WTC11 (cell line): ENCODE measurements at regions not wholly inside any gene's neighbourhood (a gene's known extent, or its start where the extent isn't known, plus 50 kb on each side); places are given as distances from the start of the nearest gene placed in this dataset.

Experiments
- ATAC-seq: fragments of 200-7000 bp; cut with Tn5 transposase; 2 replicates; pipeline ENCODE4 v1.10.0; 2021; ENCODE audit warnings: mild to moderate bottlenecking, moderate library complexity
- CTCF ChIA-PET: fragments of 300-600 bp; sonication (Branson Sonifier 250); formaldehyde crosslinking; loops from one replicate; lab custom pipeline; 2021; ENCODE audit warnings: antibody characterized with exemption; lab: Charles Lee
- POLR2A ChIA-PET: fragments of 350-600 bp; sonication (Branson Sonifier 250); formaldehyde crosslinking; loops from one replicate; lab custom pipeline; 2021; ENCODE audit warnings: antibody characterized with exemption; lab: Charles Lee
- DNase-seq: peaks from one replicate; pipeline ENCODE4 v3.0.0; 2021; ENCODE audit warnings: low spot score
- H3K27ac Mint-ChIP-seq: 2 replicates; pipeline ENCODE4 v1.8.0; 2021; ENCODE audit warnings: mixed read lengths
- H3K27me3 Mint-ChIP-seq: 2 replicates; pipeline ENCODE4 v1.8.0; 2021; ENCODE audit warnings: low read depth, mild to moderate bottlenecking, moderate library complexity, mixed read lengths
- H3K36me3 Mint-ChIP-seq: 2 replicates; pipeline ENCODE4 v1.8.0; 2021; ENCODE audit warnings: mixed read lengths
- H3K4me1 Mint-ChIP-seq: 2 replicates; pipeline ENCODE4 v1.8.0; 2022; ENCODE audit warnings: mixed read lengths
- H3K4me3 Mint-ChIP-seq: 2 replicates; pipeline ENCODE4 v1.8.0; 2021; ENCODE audit warnings: mild to moderate bottlenecking, moderate library complexity, mixed read lengths
- H3K9me3 Mint-ChIP-seq: 2 replicates; pipeline ENCODE4 v1.8.0; 2021; ENCODE audit warnings: mixed read lengths
- ATF1 ChIP-seq: sonication (generic); formaldehyde crosslinking; IDR thresholded peaks from 2 replicates; pipeline ENCODE4 v1.8.1; 2023; ENCODE audit warnings: mild to moderate bottlenecking, moderate library complexity, missing genetic modification reagents
- ATF2 ChIP-seq: sonication (generic); formaldehyde crosslinking; IDR thresholded peaks from 2 replicates; pipeline ENCODE4 v1.8.1; 2022; ENCODE audit warnings: low read depth, missing genetic modification reagents, borderline replicate concordance
- ATF6 ChIP-seq: sonication (generic); formaldehyde crosslinking; IDR thresholded peaks from 2 replicates; pipeline ENCODE4 v1.8.1; 2023; ENCODE audit warnings: mild to moderate bottlenecking, missing genetic modification reagents
- ELF4 ChIP-seq: sonication (generic); formaldehyde crosslinking; IDR thresholded peaks from 2 replicates; pipeline ENCODE4 v1.8.1; 2022; ENCODE audit warnings: low read depth, mild to moderate bottlenecking, moderate library complexity, missing genetic modification reagents
- FOXJ3 ChIP-seq: sonication (generic); formaldehyde crosslinking; IDR thresholded peaks from 2 replicates; pipeline ENCODE4 v1.9.0; 2021; ENCODE audit warnings: missing genetic modification reagents, mild to moderate bottlenecking, borderline replicate concordance
- FOXK1 ChIP-seq: sonication (generic); formaldehyde crosslinking; IDR thresholded peaks from 2 replicates; pipeline ENCODE4 v1.8.0; 2022; ENCODE audit warnings: mild to moderate bottlenecking, moderate library complexity, missing genetic modification reagents
- FOXP1 ChIP-seq: sonication (generic); formaldehyde crosslinking; IDR thresholded peaks from 2 replicates; pipeline ENCODE4 v1.8.0; 2022; ENCODE audit warnings: missing genetic modification reagents, mild to moderate bottlenecking, moderate library complexity, borderline replicate concordance
- FOXP4 ChIP-seq: sonication (generic); formaldehyde crosslinking; IDR thresholded peaks from 2 replicates; pipeline ENCODE4 v1.8.0; 2022; ENCODE audit warnings: mild to moderate bottlenecking, missing genetic modification reagents
- GRHL2 ChIP-seq: fragments of 250-450 bp; sonication (Bioruptor Pico); IDR thresholded peaks from 2 replicates; pipeline ENCODE4 v1.8.0; 2022; ENCODE audit warnings: mild to moderate bottlenecking, moderate library complexity; ENCODE audit not compliant: insufficient replicate concordance, severe bottlenecking
- KAT7 ChIP-seq: sonication (generic); formaldehyde crosslinking; IDR thresholded peaks from 2 replicates; pipeline ENCODE4 v1.8.1; 2023; ENCODE audit warnings: missing genetic modification reagents, mild to moderate bottlenecking, borderline replicate concordance
- PRRX2 ChIP-seq: fragments of 250-450 bp; sonication (Bioruptor Pico); IDR thresholded peaks from 2 replicates; pipeline ENCODE4 v1.8.0; 2021; ENCODE audit warnings: mild to moderate bottlenecking
- TCF7 ChIP-seq: sonication (generic); formaldehyde crosslinking; IDR thresholded peaks from 2 replicates; pipeline ENCODE4 v1.8.0; 2022; ENCODE audit warnings: mild to moderate bottlenecking, low read depth, missing genetic modification reagents, moderate library complexity
- TEAD1 ChIP-seq: sonication (generic); formaldehyde crosslinking; IDR thresholded peaks from 2 replicates; pipeline ENCODE4 v1.8.0; 2022; ENCODE audit warnings: mild to moderate bottlenecking, missing genetic modification reagents
- TP53 ChIP-seq: sonication (generic); formaldehyde crosslinking; IDR thresholded peaks from 2 replicates; pipeline ENCODE4 v1.8.1; 2023; ENCODE audit warnings: mild to moderate bottlenecking, missing genetic modification reagents
- ZNF512 ChIP-seq: sonication (generic); formaldehyde crosslinking; IDR thresholded peaks from 2 replicates; pipeline ENCODE4 v1.8.1; 2022; ENCODE audit warnings: missing genetic modification reagents, borderline replicate concordance
- ZNF532 ChIP-seq: fragments of 250-450 bp; sonication (Bioruptor Pico); IDR thresholded peaks from 2 replicates; pipeline ENCODE4 v1.9.0; 2021; ENCODE audit warnings: mild to moderate bottlenecking, borderline replicate concordance
- ZNF671 ChIP-seq: fragments of 250-450 bp; sonication (Bioruptor Pico); IDR thresholded peaks from 2 replicates; pipeline ENCODE4 v1.8.0; 2021; ENCODE audit warnings: mild to moderate bottlenecking
- ZSCAN18 ChIP-seq: fragments of 250-450 bp; sonication (Bioruptor Pico); IDR thresholded peaks from 2 replicates; pipeline ENCODE4 v2.1.2; 2022; ENCODE audit warnings: mild to moderate bottlenecking, moderate library complexity
- TF ChIP-seq, protein P1 (sequence below): sonication (generic); formaldehyde crosslinking; IDR thresholded peaks from 2 replicates; pipeline ENCODE4 v1.8.1; 2023; ENCODE audit warnings: mild to moderate bottlenecking, moderate library complexity, missing genetic modification reagents

DNA sequence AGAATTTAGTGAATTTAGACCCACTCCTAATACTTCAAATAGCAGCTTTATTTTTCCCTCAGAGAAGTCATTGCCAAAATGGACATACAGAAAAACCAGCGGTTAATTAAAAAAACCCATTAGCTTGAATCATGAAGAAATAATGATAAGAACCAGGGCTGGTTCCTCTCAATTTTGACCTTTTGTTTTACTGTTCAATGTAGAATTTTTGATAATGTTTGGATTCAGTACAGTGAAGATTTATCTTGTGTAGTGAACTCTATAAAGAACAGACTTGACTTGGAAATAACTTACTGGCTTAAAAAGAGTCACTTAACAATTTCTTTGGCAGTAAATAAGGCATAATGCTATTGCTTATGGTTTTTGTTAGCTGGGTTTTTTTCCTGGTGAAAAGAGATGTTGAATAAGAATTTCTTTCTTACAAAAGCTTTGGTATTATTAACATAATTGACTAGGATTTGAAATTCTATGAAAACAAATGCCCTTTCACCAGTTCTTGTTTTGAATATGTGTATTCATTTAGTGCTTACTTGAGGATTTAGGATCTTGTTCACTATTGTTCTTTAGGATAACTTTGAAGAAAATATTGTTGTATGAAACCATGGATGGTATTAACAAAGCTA, 73.4 kb upstream of the ITPRID2 start:
- CTCF ChIA-PET: no interaction called here
- Mint-ChIP-seq H3K27ac (no peak overlapping the region), H3K9me3 (peaks cover 5% of the 10 kb centered on the region; the same call in 1 of the 2 replicates), H3K4me1 (peaks cover 16% of the 10 kb centered on the region), H3K4me3 (no peak overlapping the region), H3K36me3 (no peaks in the 10 kb centered on the region), H3K27me3 (no peaks in the 10 kb centered on the region)
- ATAC-seq (no peak), DNase-seq (no peak)
- POLR2A ChIA-PET: no interaction called here
- TF ChIP-seq ATF6 (CRISPR knock-in tag): no peak
- no peak for TF ChIP-seq FOXK1 (CRISPR knock-in tag)
- TF ChIP-seq ZNF512: no peak
- TF ChIP-seq ZSCAN18 (CRISPR knock-in tag): no peak
- no peak for TF ChIP-seq ATF2
- TF ChIP-seq GRHL2 (CRISPR knock-in tag): no peak
- TF ChIP-seq ELF4 (CRISPR knock-in tag): no peak
- no peak for TF ChIP-seq PRRX2 (CRISPR knock-in tag)
- TF ChIP-seq FOXJ3 (CRISPR knock-in tag): no peak
- no peak for TF ChIP-seq ATF1
- TF ChIP-seq TP53 (CRISPR knock-in tag): no peak
- no peak for TF ChIP-seq TCF7 (CRISPR knock-in tag)
- no peak for TF ChIP-seq TEAD1
- TF ChIP-seq, protein P1, sequence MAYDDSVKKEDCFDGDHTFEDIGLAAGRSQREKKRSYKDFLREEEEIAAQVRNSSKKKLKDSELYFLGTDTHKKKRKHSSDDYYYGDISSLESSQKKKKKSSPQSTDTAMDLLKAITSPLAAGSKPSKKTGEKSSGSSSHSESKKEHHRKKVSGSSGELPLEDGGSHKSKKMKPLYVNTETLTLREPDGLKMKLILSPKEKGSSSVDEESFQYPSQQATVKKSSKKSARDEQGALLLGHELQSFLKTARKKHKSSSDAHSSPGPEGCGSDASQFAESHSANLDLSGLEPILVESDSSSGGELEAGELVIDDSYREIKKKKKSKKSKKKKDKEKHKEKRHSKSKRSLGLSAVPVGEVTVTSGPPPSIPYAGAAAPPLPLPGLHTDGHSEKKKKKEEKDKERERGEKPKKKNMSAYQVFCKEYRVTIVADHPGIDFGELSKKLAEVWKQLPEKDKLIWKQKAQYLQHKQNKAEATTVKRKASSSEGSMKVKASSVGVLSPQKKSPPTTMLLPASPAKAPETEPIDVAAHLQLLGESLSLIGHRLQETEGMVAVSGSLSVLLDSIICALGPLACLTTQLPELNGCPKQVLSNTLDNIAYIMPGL (CRISPR knock-in tag): no peak
- no peak for TF ChIP-seq FOXP4
- TF ChIP-seq FOXP1: no peak
- TF ChIP-seq ZNF532 (CRISPR knock-in tag): no peak
- TF ChIP-seq KAT7 (CRISPR knock-in tag): no peak
- no peak for TF ChIP-seq ZNF671 (CRISPR knock-in tag)
